Thyroid gland (tissue), 4 donors: ENCODE measurements at regions not wholly inside any gene's neighbourhood (a gene's known extent, or its start where the extent isn't known, plus 50 kb on each side); places are given as distances from the start of the nearest gene placed in this dataset.

Experiments used
- POLR2A ChIP-seq, 2 donors: fragments of 450-650 bp; IDR thresholded peaks; one replicate each; pipeline ENCODE4 v1.6.1; 2017; ENCODE audit warnings: antibody characterized with exemption in 2 of 2, mild to moderate bottlenecking in 2 of 2, moderate library complexity in 1 of 2
- TF ChIP-seq, protein P1 (sequence below), 6 experiments: fragments of 200-600 bp in 3 of 6; fragments of 450-650 bp in 3 of 6; sonication (generic) in 3 of 6; IDR thresholded peaks; one replicate each; pipeline ENCODE4 v1.5.1; 2016 to 2019; ENCODE audit warnings: antibody characterized with exemption in 6 of 6, mild to moderate bottlenecking in 2 of 6, inconsistent platforms in 1 of 6, moderate library complexity in 1 of 6

DNA sequence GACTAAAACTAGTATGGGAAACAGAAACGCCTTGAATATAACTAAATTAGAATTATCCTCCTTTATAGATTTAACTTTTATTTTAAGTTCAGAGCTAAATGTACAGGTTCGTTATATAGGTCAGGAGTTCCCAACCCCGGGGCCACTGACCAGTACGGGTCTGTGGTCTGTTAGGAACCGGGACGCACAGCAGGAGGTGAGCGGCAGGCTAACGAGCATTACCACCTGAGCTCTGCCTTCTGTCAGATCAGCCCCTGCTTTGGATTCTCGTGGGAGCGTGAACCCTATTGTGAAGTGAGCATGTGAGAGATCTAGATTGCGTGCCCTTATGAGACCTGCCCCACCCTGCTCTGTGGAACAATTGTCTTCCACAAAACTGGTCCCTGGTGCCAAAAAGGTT lies 51.0 kb downstream of the FAT4 start:
- TF ChIP-seq, protein P1, sequence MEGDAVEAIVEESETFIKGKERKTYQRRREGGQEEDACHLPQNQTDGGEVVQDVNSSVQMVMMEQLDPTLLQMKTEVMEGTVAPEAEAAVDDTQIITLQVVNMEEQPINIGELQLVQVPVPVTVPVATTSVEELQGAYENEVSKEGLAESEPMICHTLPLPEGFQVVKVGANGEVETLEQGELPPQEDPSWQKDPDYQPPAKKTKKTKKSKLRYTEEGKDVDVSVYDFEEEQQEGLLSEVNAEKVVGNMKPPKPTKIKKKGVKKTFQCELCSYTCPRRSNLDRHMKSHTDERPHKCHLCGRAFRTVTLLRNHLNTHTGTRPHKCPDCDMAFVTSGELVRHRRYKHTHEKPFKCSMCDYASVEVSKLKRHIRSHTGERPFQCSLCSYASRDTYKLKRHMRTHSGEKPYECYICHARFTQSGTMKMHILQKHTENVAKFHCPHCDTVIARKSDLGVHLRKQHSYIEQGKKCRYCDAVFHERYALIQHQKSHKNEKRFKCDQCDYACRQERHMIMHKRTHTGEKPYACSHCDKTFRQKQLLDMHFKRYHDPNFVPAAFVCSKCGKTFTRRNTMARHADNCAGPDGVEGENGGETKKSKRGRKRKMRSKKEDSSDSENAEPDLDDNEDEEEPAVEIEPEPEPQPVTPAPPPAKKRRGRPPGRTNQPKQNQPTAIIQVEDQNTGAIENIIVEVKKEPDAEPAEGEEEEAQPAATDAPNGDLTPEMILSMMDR (IDR thresholded peaks at IDR 0.05), result no peak
- TF ChIP-seq POLR2A (IDR thresholded peaks at IDR 0.05), result no peak
